Erythroblast (primary cell): ENCODE measurements at regions not wholly inside any gene's neighbourhood (a gene's known extent, or its start where the extent isn't known, plus 50 kb on each side); places are given as distances from the start of the nearest gene placed in this dataset.

Source experiments
- GATA1 ChIP-seq: IDR thresholded peaks from 2 replicates; pipeline ENCODE4 v1.6.1; 2011; ENCODE audit warnings: low read depth, mild to moderate bottlenecking, control low read depth, low read length, moderate library complexity
- POLR2A ChIP-seq: IDR thresholded peaks from 2 replicates; pipeline ENCODE4 v1.6.1; 2011; ENCODE audit warnings: mild to moderate bottlenecking, low read length

DNA sequence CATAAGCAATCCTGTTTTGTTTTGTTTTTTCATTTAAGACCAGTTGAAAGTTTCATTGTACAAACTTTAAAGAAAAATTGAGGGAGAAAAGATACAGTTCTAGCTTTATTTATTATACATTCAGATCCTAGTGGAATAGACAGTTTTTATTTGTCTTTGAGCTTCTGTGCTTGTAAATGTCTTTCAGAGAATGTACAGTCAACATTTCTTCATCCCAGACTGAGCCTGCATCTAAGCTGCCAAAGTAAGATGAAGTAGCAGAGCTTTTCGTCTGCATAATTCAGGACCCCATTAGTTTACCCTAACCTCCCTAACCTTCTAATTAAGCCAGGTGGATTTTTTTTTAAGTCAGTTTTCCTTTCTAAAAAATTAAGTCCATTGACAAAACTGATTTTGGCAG, 516.7 kb upstream of the HTR2A start:
- TF ChIP-seq POLR2A (no peak), GATA1 (no peak)
